HG02763 (cell line): ENCODE measurements at regions not wholly inside any gene's neighbourhood (a gene's known extent, or its start where the extent isn't known, plus 50 kb on each side); places are given as distances from the start of the nearest gene placed in this dataset.
"Not testable (repeated sequence)": the region's sequence is repeated elsewhere in the genome, so short reads cannot be mapped to it uniquely, and the experiment has no call there.

Experiments
- ATAC-seq: cut with Tn5 transposase; IDR thresholded peaks from one replicate; pipeline ENCODE4 v1.9.1; 2021; ENCODE audit warnings: mild to moderate bottlenecking, moderate library complexity; ENCODE audit not compliant: unreplicated experiment

DNA sequence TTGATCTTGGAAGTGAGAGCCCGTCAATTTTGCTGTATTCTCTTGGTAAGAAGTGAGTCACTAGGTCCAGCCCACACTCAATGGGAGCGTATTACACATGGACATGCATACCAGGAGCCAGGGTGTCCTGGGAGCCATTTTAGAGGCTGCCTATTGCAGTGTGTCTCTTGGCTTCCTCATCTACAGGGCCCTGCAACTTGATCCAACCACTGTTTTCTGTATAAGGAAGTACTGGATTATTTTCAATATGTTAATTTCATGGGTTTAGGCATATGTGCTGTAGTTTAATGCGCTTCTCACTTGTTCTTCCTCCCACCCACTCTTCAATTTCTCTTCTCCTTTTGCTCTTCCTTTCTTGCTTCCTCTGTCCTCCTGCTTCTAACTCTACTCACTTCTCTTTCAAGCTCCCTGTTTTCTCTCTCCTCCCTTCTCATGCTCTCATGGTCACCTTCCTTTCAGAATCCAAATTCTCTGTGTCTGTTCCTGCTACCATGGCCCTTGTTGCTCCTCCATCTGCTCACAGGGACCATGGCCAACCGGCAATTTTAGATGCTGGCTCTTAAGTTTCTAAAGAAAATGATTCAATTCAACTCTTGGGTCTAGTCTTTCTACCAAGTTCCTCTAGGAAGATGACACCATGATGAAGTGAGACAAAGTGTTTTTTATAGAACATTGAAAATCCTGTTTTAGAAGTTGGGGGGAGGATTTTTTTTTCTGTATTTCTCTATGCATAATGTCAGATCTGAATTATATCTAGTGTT lies 152.0 kb upstream of the ZEB2 start:
- no peak for ATAC-seq

DNA sequence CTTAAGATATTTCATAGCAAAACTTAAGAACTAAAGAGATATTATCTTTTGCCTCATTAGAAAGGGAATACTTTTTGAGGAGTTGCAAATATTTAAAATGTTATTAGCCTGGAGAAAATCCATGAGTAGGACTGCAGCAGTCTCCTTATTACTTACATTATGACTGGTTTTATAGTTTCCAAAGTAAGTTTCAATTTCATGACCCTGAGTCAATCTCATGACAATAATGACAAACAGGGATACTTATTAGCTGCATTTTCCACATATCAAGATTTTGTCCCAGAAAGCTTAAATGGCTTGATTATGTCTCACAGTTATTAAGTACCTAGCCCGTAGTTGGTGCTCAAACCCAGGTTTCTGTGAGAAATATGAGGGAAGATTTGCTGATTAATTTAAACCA lies 150.8 kb upstream of the ZEB2 start:
- no peak for ATAC-seq

DNA sequence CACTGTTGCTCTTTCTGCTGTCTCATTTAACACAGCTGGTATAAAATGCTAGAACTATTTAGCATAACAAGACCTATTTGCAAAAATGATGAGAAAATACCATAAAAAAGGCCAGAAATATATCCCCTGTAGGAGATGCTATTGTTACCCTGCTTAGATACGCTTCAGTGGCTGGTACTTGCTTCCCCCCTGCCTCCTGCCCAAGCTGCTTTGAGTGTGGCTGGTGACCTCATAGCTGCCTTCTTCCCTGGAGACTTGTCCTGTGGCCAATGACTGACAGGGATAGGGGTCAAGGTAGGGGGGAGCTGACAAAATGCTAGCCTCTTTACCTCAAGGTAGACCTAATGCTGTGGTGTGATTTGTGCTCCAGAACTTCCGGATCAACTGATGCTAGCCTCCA lies 150.2 kb upstream of the ZEB2 start:
- no peak for ATAC-seq

DNA sequence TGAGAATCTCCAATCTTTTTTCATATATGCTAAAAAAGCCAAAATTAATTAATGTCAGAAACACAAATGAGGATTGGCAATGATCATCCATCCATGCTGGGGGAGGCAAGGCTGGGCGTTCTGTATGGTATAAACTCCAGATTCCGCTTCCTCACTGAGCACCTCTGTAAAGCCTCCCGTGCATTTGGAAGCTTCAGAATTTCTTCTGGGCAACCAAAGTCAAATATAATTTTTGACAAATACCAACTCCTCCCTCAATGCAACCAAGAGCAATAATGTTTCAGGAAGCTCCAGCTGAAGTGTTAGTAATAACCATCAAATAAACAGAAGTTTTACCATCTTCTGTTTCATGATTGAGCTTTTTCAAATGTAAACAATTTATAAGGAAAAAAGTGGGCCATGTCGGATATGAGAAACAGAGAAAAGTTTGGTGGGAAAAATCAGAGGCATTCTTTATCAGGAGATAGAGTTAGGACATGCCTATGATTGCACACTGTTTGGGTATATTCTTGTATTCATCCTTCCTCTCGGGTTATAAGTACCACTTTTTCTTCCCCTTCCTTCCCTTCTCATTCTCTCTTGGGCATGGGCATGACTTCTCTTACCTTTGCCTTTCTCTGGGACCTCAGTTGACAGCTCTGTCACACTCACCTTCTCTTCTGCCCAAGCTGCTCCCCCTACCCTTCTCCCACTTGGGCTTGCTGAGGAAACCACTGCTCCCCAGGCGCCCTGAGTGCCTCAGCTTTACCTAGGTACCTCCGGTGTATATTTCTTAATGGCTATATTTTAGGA lies 149.5 kb upstream of the ZEB2 start:
- ATAC-seq, result no peak

DNA sequence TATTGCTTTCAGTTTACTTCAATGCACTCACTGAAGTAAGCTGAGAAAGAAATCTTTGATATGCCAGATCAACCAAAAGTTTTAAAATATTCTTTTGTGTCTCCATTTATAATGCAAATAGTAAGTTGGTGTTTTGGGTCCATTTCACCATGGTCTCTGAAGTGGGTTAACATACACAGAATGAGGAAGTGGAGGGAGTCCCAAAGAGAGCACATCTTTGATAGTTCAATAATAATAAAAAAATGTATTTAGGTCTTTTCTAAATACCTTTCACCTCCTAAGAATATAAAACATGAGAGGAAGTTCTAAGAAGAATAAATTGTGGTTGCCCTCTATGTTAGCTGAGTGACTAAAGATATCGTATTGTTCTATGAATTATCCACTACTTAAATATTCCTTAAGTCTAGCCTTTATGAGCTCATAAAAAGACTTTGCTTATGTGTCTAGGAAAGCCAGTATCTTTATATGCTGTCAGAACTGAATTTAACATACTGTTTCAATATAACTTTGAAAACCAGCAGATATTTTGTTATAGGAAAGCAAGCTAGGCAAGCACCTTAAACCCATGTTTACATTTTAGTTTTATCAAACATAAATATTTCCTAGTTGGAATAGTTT lies 148.7 kb upstream of the ZEB2 start:
- no peak for ATAC-seq

DNA sequence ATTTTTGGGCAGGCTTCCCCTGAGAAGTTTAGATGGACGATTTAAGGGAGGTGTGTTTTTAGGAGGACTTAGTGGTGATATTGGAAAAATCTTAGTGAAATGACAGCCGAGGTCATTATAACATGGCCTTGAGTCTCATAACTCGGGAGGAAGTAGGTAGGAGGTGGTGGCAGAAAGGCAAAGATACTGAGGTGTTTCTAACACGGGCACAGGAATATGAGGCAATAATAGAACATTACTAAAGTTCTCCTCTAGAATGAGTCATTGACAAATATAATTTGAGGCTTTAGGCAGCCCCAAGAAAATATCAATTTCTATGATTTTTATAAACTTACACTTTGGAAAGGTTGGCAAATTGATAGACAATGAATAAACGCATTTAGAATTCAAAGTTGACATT lies 146.1 kb upstream of the ZEB2 start:
- no peak for ATAC-seq

DNA sequence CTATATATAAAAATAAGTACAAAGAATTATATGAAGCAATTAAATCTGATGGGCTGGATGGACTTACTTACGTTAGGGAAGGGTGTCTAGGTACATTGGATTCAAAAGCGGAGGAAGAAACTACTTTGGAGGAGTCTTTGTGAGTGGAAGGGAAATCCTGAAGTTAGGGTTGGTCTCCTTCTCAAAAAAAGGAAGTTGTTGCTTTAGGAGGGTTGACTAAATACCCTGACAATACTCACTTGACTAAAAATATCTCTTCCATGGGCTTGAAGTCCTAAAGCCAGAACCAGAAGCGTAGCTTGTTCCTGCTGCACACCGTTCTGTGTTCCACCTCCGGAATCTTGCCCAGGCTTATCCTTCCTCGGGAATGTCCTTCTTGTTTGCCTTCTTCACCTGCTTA lies 143.3 kb upstream of the ZEB2 start:
- ATAC-seq, result no peak

DNA sequence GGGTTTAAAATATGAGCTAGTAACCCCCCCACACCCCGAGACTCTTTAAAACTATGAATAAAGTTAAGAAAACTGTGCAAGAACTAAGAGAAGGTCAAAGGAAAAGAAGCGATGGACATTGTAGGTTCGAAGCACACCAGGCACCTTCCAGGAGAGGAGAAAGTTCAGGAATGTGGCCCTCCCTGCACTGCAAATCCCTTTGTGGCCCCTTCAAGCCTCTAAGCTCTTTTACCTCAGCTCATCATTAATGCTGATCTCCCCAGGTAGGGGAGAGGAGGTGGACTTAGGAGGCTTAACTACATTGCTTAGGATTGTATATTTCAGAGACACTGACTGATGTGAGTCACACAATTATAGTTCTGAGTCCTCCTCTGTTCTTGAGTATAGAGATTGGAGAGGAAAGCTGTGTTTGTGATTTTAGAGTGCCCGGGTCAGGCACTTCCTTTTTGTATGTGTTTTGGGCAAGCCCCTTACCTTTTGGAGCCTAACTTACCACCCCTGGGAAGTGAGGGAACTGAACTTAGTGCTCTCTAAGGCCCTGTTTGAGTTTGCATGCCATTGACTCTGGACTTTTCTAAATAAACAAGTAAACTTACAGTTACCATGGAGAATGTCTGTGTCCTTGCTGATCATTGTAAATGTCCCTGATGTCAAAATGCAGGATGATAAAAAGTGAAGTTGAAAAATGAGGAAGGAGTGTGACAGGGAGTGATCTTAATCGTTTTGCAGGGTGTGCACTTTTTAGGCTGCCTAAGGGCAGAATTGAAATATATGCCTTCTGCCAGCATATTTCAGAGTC lies 140.8 kb upstream of the ZEB2 start:
- no peak for ATAC-seq

DNA sequence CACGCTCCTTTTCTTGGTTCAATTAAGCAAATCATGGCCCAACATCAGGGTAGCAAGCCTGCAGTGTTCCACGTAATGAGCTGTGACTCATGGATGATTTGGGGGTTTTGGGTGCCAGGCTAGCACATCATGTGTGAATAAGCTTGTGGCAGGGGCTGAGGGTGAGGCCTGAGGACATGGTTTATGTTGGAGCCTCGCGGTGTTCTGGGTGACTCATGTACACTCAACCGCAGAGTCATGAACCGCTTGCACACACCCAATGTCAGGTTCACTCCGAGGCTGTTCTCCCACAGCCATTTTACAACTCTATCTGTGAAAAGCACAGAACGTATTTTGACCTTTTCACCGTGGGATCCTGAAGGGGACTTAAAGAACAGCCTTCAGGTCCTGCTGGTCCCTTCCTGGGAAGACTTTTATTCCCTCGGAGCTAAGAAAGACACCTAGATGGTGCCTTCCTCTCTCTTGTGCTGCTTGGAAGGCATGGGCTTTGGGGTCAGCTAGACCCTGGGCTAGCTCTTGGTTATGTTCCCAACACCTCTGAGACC lies 139.9 kb upstream of the ZEB2 start:
- ATAC-seq, result no peak

DNA sequence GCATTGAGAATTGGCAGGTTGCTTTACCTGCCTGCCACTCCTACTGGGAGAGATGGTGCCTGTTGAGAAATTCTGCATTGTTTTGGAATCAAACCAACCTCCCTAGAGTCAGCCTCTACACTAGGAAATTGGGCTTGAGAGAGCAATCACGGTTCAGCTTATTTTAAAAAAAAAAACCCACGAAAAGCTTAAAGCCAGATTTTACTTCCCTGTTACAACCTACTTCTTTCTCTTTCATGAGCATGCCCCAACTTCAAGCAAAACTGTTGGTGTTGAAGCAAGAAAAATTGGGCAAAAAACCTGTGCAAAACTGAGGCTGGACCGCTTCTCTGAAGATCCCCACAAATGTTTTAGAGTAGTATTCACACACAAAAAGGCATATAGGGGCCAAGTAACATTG lies 134.6 kb upstream of the ZEB2 start:
- no peak for ATAC-seq

DNA sequence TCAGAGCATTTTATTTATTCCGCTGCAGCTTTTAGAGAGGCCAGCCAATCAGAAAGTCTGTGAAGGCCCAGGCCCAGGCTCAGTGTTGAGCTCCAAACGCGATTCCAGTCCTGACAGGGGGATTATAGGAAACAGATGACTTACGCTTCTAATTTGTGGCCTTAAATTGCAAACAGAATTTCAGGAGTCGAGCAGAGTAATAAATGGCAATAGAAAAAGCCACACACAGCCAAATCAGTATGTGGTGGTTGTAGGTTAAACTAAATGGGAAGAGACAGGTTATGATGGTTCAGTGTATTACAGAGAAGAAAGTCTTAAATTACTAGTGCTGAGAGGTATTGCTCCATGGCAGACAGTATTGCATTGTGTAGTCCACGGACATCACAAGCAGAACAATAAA lies 131.0 kb upstream of the ZEB2 start:
- no peak for ATAC-seq

DNA sequence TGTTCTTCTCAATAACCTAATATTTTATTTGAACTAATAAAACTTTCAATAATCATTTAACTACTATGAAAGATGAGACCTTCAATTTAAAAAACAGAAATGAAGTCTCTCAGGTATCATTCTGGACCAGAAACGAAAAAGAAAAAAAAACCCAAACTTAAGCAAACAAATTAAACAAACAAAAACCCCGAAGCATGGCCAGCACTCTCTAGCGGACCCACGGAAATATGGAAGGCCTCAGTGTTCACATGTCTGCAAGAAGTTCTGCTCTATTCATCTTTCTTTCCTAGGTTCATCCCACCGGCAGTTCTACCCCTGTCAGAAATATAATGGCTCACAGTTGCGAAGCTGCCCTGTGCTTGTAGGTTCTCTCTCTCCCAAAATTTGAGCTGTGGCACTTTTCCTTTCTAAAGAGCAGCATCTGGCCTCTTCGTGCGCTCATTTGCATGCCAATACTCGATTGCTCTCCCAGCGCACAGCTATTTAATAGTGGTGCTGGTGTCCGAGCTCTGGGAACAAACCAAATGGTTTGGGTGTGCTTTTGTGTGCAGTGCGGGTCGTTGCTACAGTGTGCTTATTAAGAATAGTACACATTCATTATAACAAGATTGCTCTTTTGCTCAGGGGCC lies 129.0 kb upstream of the ZEB2 start:
- no peak for ATAC-seq

DNA sequence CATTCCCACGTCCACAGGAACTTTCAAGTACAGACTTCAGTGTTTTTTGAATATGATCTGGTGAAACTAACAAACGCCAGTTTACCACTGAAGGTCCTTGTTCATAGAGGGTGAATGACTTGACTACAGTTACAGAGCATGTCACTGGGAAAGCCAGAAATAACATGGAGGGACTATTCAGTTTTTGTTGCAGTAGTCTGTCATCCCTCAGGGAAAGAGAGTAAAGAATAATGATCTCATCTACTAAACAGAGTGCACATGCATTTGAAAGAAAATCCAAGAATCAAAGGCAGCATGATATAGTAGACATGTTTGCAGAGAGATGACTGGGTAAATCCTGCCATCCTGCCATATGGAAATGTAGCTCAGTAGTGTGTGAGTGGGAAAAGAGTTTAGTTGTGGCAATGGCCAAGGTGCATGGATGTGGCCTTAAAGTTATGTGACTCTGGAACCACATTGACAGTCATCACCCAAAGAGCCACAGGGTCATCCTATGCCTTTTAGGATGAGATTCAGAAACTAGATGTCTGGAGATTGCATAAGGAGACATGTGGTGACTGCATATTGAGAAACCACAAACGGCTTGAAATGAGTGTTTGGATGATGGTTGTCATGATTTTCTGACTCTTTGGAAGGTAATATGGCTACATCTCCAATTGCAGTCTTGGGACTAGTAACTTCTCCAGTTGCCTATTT lies 125.3 kb upstream of the ZEB2 start:
- ATAC-seq, result no peak

DNA sequence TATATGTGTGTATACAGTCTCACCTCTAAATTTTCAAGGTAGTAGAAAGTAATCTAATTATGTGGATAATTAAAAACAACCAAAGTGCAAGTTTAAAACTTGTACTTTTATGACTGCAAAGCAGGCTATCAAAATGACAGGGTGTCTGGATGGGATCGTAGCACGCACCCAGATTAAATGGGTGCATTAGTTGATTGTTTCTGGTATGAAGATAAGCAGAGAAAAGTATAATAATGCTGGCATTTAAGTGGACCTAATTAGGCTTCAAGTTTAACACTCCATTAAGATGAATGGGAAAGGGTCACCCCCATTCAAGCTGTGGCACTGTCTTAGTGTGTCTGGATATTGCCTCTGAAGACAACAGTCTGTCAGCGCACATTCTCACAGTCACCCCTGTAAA lies 124.6 kb upstream of the ZEB2 start:
- ATAC-seq, result no peak

DNA sequence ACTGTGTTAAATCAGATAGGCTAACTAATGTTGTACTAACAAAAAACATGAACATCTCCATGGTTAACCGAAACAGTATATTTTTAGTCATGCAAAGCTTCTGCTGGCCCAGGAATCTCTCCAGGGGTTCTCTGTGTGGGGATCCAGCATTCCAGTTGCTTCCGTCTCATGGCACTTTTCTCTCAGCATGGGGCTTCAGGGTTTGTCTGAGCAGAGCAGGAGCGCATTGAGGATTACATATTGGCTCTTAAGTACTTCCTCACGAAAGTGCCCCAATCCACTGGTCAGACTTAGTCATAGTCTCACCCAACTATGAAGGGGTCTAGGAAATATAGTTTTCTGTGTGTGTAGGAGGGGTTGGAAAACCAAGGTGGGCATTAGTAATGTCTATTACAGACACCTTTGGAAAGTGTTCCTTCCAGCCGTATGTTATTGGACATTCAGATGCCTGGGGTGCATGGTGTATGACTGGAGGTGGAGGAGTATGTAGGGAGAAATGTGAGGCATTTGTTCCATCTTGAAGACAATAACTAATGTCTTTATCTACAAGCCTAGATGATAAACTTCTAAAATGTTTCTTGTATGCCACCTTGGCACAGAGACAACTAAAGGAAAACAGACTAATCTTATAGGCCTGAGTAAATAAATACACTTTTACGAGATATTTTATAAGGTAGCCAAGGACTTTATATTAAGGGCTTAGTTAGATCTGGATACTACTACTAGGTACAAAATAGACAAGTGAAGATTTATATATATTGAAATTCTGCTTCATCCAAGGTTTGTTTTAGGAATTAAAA lies 123.8 kb upstream of the ZEB2 start:
- ATAC-seq, result no peak

DNA sequence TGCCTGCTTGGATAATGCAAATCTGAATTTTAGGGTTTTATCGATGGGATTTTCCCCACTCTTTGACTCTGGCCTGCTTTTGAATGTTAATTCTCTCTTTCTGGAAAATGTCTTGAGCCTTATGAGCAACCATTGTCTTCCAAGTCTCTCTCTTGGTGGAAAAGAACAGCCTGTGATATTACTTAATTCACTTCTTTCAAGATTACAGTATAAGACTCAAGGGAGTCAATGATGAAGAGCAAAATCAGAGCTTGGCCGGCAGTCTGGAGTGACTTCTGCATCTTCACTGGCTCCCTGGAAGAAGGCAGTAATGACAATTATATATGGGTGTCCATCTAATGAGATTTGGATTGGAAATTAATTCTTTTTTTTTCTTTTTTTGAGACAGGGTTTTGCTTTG lies 122.9 kb upstream of the ZEB2 start:
- no peak for ATAC-seq

DNA sequence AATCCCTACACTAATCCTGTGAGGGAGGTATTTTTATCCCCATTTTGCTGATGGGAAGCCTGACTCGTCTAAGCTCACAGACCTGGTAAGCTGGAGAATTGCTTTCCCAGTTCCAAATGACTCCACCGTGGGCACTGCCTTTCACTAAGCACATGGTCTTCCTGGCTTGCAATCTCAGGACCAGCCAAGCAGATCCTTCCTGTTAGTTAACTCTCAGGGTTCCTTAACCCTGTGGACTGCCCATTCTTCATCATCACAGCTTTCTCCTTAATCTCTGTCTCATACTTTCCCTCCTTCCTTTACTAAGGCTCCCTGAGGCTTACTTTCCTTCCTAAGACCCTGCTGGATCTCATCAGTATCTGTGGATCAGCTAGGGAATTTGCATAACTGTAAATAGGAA lies 122.2 kb upstream of the ZEB2 start:
- ATAC-seq, result no peak

DNA sequence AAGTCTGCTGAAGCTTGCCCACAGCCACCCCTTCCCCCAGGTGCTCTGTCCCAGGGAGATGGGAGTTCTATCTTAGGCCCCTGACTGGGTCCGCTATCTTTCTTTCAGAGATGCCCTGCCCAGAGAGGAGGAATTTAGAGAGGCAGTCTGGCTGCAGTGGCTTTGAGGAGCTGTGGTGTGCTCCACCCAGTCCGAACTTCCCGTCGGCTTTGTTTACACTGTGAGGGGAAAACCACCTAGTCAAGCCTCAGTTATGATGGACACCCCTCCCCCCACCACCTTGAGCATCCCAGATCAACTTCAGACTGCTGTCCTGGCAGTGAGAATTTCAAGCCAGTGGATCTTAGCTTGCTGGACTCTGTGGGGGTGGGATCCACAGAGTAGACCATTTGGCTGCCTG lies 118.3 kb upstream of the ZEB2 start:
- not testable (repeated sequence) for ATAC-seq

DNA sequence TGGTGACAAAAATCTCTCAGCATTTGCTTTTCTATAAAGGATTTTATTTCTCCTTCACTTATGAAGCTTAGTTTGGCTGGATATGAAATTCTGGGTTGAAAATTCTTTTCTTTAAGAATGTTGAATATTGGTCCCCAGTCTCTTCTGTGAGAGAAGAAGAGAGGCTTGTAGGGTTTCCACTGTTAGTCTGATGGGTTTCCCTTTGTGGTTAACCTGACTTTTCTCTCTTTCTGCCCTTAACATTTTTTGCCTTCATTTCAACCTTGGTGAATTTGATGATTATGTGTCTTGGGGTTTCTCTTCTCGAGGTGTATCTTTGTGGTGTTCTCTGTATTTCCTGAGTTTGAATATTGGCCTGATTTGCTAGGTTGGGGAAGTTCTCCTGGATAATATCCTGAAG lies 116.9 kb upstream of the ZEB2 start:
- ATAC-seq, result not testable (repeated sequence)
